GM13977 (cell line): ENCODE measurements at regions not wholly inside any gene's neighbourhood (a gene's known extent, or its start where the extent isn't known, plus 50 kb on each side); places are given as distances from the start of the nearest gene placed in this dataset.
"Not testable (repeated sequence)": the region's sequence is repeated elsewhere in the genome, so short reads cannot be mapped to it uniquely, and the experiment has no call there.

Experiments
- DNase-seq: peaks from one replicate; pipeline ENCODE4 v3.0.0; 2012; ENCODE audit warnings: low spot score
- CTCF ChIP-seq: IDR thresholded peaks from 2 replicates; pipeline ENCODE4 v1.5.1; 2012; ENCODE audit warnings: mild to moderate bottlenecking, control low read depth; ENCODE audit not compliant: insufficient read depth; ENCODE audit errors: extremely low read depth, missing control alignments
- in situ Hi-C: fragments of 300-500 bp; cut with MboI; formaldehyde crosslinking; loops from one replicate; pipeline ENCODE4 v1.12.0; 2022; ENCODE audit warnings: low sequenced_read_pairs, low pct_unique_long_range_greater_than_20kb, mixed read lengths, inconsistent platforms; ENCODE audit not compliant: unreplicated experiment

- no peak for DNase-seq
- in situ Hi-C loops = no loop called here
- no peak for TF ChIP-seq CTCF
Observed at GRCh38 chrX:853304-853703, 222.7 kb downstream of the SHOX start.

- TF ChIP-seq CTCF = no peak
- no peak for DNase-seq
- in situ Hi-C loops = no loop called here
Observed at GRCh38 chrX:850471-850916, 219.9 kb downstream of the SHOX start.

- in situ Hi-C loops = no loop called here
- no peak for DNase-seq
- TF ChIP-seq CTCF = no peak
Observed at GRCh38 chrX:848386-848785, 217.8 kb downstream of the SHOX start.

- in situ Hi-C loops = no loop called here
- no peak for TF ChIP-seq CTCF
- DNase-seq = no peak
Observed at GRCh38 chrX:843306-843705, 212.7 kb downstream of the SHOX start.

- no peak for DNase-seq
- TF ChIP-seq CTCF = no peak
- in situ Hi-C loops = no loop called here
Observed at GRCh38 chrX:840556-840955, 210.0 kb downstream of the SHOX start.

GRCh38 chrX:838666-839065 is 208.1 kb downstream of the SHOX start:
- in situ Hi-C loops, DNase-seq: not testable (repeated sequence)

GRCh38 chrX:835857-836256 is 205.3 kb downstream of the SHOX start:
- DNase-seq, in situ Hi-C loops: not testable (repeated sequence)

- in situ Hi-C loops = no loop called here
- no peak for TF ChIP-seq CTCF
- no peak for DNase-seq
Observed at GRCh38 chrX:830532-830931, 199.9 kb downstream of the SHOX start.
